HCT116 (cell line): ENCODE measurements at regions not wholly inside any gene's neighbourhood (a gene's known extent, or its start where the extent isn't known, plus 50 kb on each side); places are given as distances from the start of the nearest gene placed in this dataset.

ENCODE experiments used
- POLR2AphosphoS5 ChIP-seq: IDR thresholded peaks from 2 replicates; pipeline ENCODE4 v1.6.1; 2011; ENCODE audit warnings: mild to moderate bottlenecking, low read depth, low read length, moderate library complexity
- TF ChIP-seq, protein P1 (sequence below), 3 experiments: fragments of 200-600 bp in 1 of 3; sonication (generic) in 1 of 3; IDR thresholded peaks in 2 of 3; conservative IDR thresholded peaks in 1 of 3; 2 replicates each; pipeline ENCODE4 v1.5.1; 2012 to 2017; ENCODE audit warnings: low read depth in 2 of 3, low read length in 2 of 3, antibody characterized with exemption in 1 of 3, borderline replicate concordance in 1 of 3, control low read depth in 1 of 3, mild to moderate bottlenecking in 1 of 3, mixed read lengths in 1 of 3, mixed run types in 1 of 3, moderate library complexity in 1 of 3; ENCODE audit not compliant: insufficient read depth in 1 of 3
- TF ChIP-seq, protein P2 (sequence below): IDR thresholded peaks from 2 replicates; pipeline ENCODE4 v1.6.1; 2012

DNA sequence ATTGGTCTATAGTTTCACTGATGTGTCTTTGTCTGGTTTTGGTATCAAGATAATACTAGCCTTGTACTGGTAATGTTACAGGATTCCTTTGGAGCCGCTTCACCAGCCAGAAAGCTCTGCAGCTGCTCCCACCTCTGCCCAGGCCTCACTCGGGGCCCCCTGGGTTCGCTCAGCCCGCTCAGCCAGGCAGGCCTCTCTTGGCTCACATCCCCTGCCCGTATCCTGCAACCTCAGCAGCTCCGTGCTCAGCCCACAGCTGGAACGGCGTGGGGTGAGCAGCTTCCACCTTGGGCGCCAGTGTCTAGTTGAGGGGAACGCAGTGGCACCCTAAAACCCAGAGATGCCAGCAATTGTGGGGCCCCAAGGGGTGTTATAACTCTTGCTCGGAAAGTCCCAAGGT lies 429.7 kb upstream of the ROBO2 start:
- TF ChIP-seq, protein P1, sequence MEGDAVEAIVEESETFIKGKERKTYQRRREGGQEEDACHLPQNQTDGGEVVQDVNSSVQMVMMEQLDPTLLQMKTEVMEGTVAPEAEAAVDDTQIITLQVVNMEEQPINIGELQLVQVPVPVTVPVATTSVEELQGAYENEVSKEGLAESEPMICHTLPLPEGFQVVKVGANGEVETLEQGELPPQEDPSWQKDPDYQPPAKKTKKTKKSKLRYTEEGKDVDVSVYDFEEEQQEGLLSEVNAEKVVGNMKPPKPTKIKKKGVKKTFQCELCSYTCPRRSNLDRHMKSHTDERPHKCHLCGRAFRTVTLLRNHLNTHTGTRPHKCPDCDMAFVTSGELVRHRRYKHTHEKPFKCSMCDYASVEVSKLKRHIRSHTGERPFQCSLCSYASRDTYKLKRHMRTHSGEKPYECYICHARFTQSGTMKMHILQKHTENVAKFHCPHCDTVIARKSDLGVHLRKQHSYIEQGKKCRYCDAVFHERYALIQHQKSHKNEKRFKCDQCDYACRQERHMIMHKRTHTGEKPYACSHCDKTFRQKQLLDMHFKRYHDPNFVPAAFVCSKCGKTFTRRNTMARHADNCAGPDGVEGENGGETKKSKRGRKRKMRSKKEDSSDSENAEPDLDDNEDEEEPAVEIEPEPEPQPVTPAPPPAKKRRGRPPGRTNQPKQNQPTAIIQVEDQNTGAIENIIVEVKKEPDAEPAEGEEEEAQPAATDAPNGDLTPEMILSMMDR (IDR thresholded peaks at IDR 0.05 in 2 of 3, conservative IDR thresholded peaks at IDR 0.05 in 1 of 3; ENCODE audit: borderline replicate concordance in 1 of 3, insufficient read depth in 1 of 3, low read depth in 2 of 3, low read length in 2 of 3) = no peak
- TF ChIP-seq, protein P2, sequence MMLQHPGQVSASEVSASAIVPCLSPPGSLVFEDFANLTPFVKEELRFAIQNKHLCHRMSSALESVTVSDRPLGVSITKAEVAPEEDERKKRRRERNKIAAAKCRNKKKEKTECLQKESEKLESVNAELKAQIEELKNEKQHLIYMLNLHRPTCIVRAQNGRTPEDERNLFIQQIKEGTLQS = no peak
- no peak for TF ChIP-seq POLR2AphosphoS5
